ENCODE measurements at regions not wholly inside any gene's neighbourhood (a gene's known extent, or its start where the extent isn't known, plus 50 kb on each side); places are given as distances from the start of the nearest gene placed in this dataset.

DNA sequence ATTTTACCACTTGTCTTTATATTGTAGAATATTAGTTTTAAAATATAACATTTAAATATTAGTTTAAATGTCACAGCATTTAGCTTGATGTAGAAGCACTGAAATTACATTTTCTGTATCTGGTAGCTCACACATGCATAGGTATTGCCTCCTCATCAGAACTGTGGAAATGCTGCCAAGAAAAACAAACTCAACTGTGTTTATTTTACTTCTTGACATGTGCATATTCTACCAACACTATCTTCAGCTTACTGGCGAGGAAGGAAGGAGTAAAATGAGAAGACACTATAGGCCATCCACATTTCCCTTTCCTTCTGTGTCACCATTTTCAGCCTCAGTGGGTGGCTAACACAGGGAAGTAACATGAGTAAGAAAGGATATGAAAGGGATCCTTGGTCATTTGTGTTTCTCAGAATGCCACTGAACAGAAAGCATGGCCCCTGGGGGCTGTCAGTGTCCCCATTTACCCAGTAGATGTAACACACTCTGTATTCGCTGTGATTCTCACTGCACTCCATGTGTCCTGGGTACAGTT is 81.0 kb upstream of the HTR4 start:
- WGBS (ENCODE audit: low lambda C conversion rate): 80% methylated on average over 2 of the region's 2 CpGs
- Histone ChIP-seq H3K9me3 (no peaks in the 10 kb centered on the region), H3K4me2 (no peak overlapping the region), H2AFZ (ENCODE audit: low read depth) (no peak overlapping the region), H3K79me2 (ENCODE audit: insufficient read depth) (no peaks in the 10 kb centered on the region), H3K9ac (no peak overlapping the region), H3K9me2 (no peaks in the 10 kb centered on the region), H3F3A (replicated peaks; ENCODE audit: insufficient read depth) (peaks cover 16% of the 10 kb centered on the region), H3K36me3 (replicated peaks in 1 of 2; ENCODE audit: control insufficient read depth in 1 of 2, insufficient read depth in 2 of 2, low read length in 1 of 2) (no peaks in the 10 kb centered on the region), H4K20me1 (ENCODE audit: insufficient read depth) (no peaks in the 10 kb centered on the region), H3K4me3 (ENCODE audit: low read depth in 2 of 2, low read length in 1 of 2) (no peak overlapping the region), H3K27ac (ENCODE audit: low read depth in 2 of 2, low read length in 1 of 2) (no peak overlapping the region), H3K4me1 (ENCODE audit: control insufficient read depth in 1 of 2, insufficient read depth in 2 of 2, low read depth in 1 of 2, low read length in 1 of 2) (peaks cover 0 to 15% of the 10 kb centered on the region in 2 experiments; a peak in 2 of 4 replicates), H3K27me3 (ENCODE audit: insufficient read depth) (no peaks in the 10 kb centered on the region)
- ChIA-PET CTCF (interaction anchor here (1.1 to 20.1 kb wide), 13 partner anchors 9 to 386 kb away, joined by 3 to 704 read pairs (median 16); no protein-coding TSS in a partner anchor), POLR2A (no interaction called here)
- TF ChIP-seq RAD21 (IDR thresholded peaks at IDR 0.05; ENCODE audit: low read length): no peak
- TF ChIP-seq NFIC (IDR thresholded peaks at IDR 0.05; ENCODE audit: borderline replicate concordance): no peak
- TF ChIP-seq YY1 (IDR thresholded peaks at IDR 0.05; ENCODE audit: low read depth): no peak
- TF ChIP-seq ELF1 (IDR thresholded peaks at IDR 0.05): no peak
- TF ChIP-seq, protein P1, sequence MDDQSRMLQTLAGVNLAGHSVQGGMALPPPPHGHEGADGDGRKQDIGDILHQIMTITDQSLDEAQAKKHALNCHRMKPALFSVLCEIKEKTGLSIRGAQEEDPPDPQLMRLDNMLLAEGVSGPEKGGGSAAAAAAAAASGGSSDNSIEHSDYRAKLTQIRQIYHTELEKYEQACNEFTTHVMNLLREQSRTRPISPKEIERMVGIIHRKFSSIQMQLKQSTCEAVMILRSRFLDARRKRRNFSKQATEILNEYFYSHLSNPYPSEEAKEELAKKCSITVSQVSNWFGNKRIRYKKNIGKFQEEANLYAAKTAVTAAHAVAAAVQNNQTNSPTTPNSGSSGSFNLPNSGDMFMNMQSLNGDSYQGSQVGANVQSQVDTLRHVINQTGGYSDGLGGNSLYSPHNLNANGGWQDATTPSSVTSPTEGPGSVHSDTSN (IDR thresholded peaks at IDR 0.05): no peak
- no peak for TF ChIP-seq FOSL2 (IDR thresholded peaks at IDR 0.05; ENCODE audit: borderline replicate concordance, low read depth)
- TF ChIP-seq, protein P2, sequence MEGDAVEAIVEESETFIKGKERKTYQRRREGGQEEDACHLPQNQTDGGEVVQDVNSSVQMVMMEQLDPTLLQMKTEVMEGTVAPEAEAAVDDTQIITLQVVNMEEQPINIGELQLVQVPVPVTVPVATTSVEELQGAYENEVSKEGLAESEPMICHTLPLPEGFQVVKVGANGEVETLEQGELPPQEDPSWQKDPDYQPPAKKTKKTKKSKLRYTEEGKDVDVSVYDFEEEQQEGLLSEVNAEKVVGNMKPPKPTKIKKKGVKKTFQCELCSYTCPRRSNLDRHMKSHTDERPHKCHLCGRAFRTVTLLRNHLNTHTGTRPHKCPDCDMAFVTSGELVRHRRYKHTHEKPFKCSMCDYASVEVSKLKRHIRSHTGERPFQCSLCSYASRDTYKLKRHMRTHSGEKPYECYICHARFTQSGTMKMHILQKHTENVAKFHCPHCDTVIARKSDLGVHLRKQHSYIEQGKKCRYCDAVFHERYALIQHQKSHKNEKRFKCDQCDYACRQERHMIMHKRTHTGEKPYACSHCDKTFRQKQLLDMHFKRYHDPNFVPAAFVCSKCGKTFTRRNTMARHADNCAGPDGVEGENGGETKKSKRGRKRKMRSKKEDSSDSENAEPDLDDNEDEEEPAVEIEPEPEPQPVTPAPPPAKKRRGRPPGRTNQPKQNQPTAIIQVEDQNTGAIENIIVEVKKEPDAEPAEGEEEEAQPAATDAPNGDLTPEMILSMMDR (IDR thresholded peaks at IDR 0.05): no peak
- no peak for DNase-seq

DNA sequence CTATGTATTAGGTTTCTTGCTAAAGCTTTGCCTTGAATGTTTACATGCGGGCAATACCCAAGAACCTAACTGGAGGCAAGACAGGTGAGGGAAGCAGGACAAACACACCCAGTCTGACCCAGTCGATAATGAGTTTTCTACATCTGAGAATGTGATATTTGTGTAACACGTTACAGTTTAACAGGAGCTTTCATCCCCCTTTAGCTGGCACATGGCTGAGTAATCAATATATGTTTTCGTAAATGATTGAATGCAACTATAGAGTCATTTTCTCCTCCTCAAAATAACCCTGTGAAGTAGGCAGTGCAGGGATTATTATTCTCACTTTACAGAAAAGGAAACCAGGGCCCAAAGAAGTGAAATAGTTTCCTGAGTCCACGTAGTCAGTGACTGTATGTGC is 84.7 kb upstream of the HTR4 start:
- no peaks in the 10 kb centered on the region for H3K79me2 ChIP-seq (ENCODE audit: insufficient read depth)
- H3K36me3 ChIP-seq (replicated peaks in 1 of 2; ENCODE audit: control insufficient read depth in 1 of 2, insufficient read depth in 2 of 2, low read length in 1 of 2): no peaks in the 10 kb centered on the region
- no peak overlapping the region for H2AFZ ChIP-seq (ENCODE audit: low read depth)
- no peaks in the 10 kb centered on the region for H4K20me1 ChIP-seq (ENCODE audit: insufficient read depth)
- DNase-seq: no peak
- ChIA-PET CTCF (interaction anchor here (0.8 to 20.1 kb wide), 13 partner anchors 8 to 560 kb away, joined by 3 to 704 read pairs (median 11); no protein-coding TSS in a partner anchor), POLR2A (no interaction called here)
- H3K4me2 ChIP-seq: no peak overlapping the region
- no peak overlapping the region for H3K27ac ChIP-seq (ENCODE audit: low read depth in 2 of 2, low read length in 1 of 2)
- no peaks in the 10 kb centered on the region for H3K4me1 ChIP-seq (ENCODE audit: control insufficient read depth in 1 of 2, insufficient read depth in 2 of 2, low read depth in 1 of 2, low read length in 1 of 2)
- H3K9ac ChIP-seq: no peak overlapping the region
- no peak for TF ChIP-seq FOSL2 (IDR thresholded peaks at IDR 0.05; ENCODE audit: borderline replicate concordance, low read depth)
- TF ChIP-seq FOXJ3 (CRISPR knock-in tag; IDR thresholded peaks at IDR 0.05): no peak
- TF ChIP-seq, protein P3, sequence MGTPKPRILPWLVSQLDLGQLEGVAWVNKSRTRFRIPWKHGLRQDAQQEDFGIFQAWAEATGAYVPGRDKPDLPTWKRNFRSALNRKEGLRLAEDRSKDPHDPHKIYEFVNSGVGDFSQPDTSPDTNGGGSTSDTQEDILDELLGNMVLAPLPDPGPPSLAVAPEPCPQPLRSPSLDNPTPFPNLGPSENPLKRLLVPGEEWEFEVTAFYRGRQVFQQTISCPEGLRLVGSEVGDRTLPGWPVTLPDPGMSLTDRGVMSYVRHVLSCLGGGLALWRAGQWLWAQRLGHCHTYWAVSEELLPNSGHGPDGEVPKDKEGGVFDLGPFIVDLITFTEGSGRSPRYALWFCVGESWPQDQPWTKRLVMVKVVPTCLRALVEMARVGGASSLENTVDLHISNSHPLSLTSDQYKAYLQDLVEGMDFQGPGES (IDR thresholded peaks at IDR 0.05; ENCODE audit: low read depth, low read length): no peak
- no peak for TF ChIP-seq EP300 (IDR thresholded peaks at IDR 0.05; ENCODE audit: borderline replicate concordance in 1 of 2, low read depth in 1 of 2, low read length in 1 of 2)
- TF ChIP-seq JUND (IDR thresholded peaks at IDR 0.05): no peak
- TF ChIP-seq GATA2 (CRISPR knock-in tag; IDR thresholded peaks at IDR 0.05): no peak
- no peaks in the 10 kb centered on the region for H3K9me3 ChIP-seq
- WGBS (ENCODE audit: low lambda C conversion rate): 53% methylated on average over 5 of the region's 5 CpGs
- H3K4me3 ChIP-seq (ENCODE audit: low read depth in 2 of 2, low read length in 1 of 2): no peak overlapping the region
- no peaks in the 10 kb centered on the region for H3K9me2 ChIP-seq
- no peaks in the 10 kb centered on the region for H3K27me3 ChIP-seq (ENCODE audit: insufficient read depth)
- no peaks in the 10 kb centered on the region for H3F3A ChIP-seq (replicated peaks; ENCODE audit: insufficient read depth)
